ENCODE measurements at regions not wholly inside any gene's neighbourhood (a gene's known extent, or its start where the extent isn't known, plus 50 kb on each side); places are given as distances from the start of the nearest gene placed in this dataset.
"Not testable (repeated sequence)": the region's sequence is repeated elsewhere in the genome, so short reads cannot be mapped to it uniquely, and the experiment has no call there.

- no peaks in the 10 kb centered on the region for H3K4me1 ChIP-seq (ENCODE audit: control insufficient read depth, extremely low read depth, insufficient read depth, low read length)
- no peak overlapping the region for H3K4me2 ChIP-seq (ENCODE audit: extremely low read depth, insufficient read depth, low read length)
- H4K20me1 ChIP-seq (ENCODE audit: control insufficient read depth, extremely low read depth, insufficient read depth, low read length) = no peaks in the 10 kb centered on the region
- H3K79me2 ChIP-seq (ENCODE audit: control insufficient read depth, insufficient read depth, low read length) = no peaks in the 10 kb centered on the region
- no peak overlapping the region for H3K4me3 ChIP-seq (replicated peaks in 1 of 4; ENCODE audit: control extremely low read depth in 1 of 4, insufficient read depth in 1 of 4, low read depth in 3 of 4, low read length in 4 of 4)
- H3K36me3 ChIP-seq (ENCODE audit: control insufficient read depth, insufficient read depth, low read length) = no peaks in the 10 kb centered on the region
- H3K27me3 ChIP-seq (ENCODE audit: control insufficient read depth, insufficient read depth, low read length) = no peaks in the 10 kb centered on the region
- DNase-seq (ENCODE audit: low read depth in 2 of 2) = peak in 1 of 2 donors; percentile 1
- no peak overlapping the region for H3K9ac ChIP-seq (ENCODE audit: insufficient read depth, low read length)
- TF ChIP-seq EZH2 (IDR thresholded peaks at IDR 0.05; ENCODE audit: low read length, missing control alignments) = no peak
- H2AFZ ChIP-seq (ENCODE audit: low read length) = no peak overlapping the region
- no peaks in the 10 kb centered on the region for H3K9me3 ChIP-seq (ENCODE audit: control insufficient read depth, insufficient read depth, low read depth, low read length)
- no peak overlapping the region for H3K27ac ChIP-seq (ENCODE audit: insufficient read depth, low read length)
Measured at GRCh38 chr6:94953867-94954631, 623.3 kb upstream of the MANEA start.

DNA sequence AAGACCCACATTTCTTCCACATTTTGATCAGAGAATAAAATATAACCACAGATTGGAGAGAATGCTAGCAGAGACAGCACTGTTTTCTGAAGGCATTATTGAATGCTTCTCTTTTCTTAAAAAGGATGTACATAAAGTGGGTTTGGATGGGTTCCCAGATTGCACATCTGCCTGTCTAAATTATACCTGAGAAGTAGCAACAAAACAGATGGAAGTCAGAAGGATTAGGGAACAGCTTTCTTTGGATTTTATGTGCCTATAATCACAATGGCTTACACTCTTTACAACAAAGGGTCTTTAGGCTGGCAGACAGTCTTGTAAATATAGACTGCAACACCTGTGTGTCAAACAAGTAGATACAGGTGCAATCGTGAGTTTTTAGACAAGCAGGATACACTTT, 622.2 kb upstream of the MANEA start:
- Histone ChIP-seq H2AFZ (ENCODE audit: low read length) (no peak overlapping the region), H3K4me1 (ENCODE audit: control insufficient read depth, extremely low read depth, insufficient read depth, low read length) (no peaks in the 10 kb centered on the region), H3K9ac (ENCODE audit: insufficient read depth, low read length) (no peak overlapping the region), H3K9me3 (ENCODE audit: control insufficient read depth, insufficient read depth, low read depth, low read length) (no peaks in the 10 kb centered on the region), H3K4me2 (ENCODE audit: extremely low read depth, insufficient read depth, low read length) (no peak overlapping the region), H3K79me2 (ENCODE audit: control insufficient read depth, insufficient read depth, low read length) (no peaks in the 10 kb centered on the region), H3K36me3 (ENCODE audit: control insufficient read depth, insufficient read depth, low read length) (no peaks in the 10 kb centered on the region), H4K20me1 (ENCODE audit: control insufficient read depth, extremely low read depth, insufficient read depth, low read length) (no peaks in the 10 kb centered on the region), H3K27ac (ENCODE audit: insufficient read depth, low read length) (no peak overlapping the region), H3K27me3 (ENCODE audit: control insufficient read depth, insufficient read depth, low read length) (no peaks in the 10 kb centered on the region), H3K4me3 (replicated peaks in 1 of 4; ENCODE audit: control extremely low read depth in 1 of 4, insufficient read depth in 1 of 4, low read depth in 3 of 4, low read length in 4 of 4) (no peak overlapping the region)
- DNase-seq (ENCODE audit: low read depth in 2 of 2) = no peak
- no peak for TF ChIP-seq EZH2 (IDR thresholded peaks at IDR 0.05; ENCODE audit: low read length, missing control alignments)
- TF ChIP-seq, protein P1, sequence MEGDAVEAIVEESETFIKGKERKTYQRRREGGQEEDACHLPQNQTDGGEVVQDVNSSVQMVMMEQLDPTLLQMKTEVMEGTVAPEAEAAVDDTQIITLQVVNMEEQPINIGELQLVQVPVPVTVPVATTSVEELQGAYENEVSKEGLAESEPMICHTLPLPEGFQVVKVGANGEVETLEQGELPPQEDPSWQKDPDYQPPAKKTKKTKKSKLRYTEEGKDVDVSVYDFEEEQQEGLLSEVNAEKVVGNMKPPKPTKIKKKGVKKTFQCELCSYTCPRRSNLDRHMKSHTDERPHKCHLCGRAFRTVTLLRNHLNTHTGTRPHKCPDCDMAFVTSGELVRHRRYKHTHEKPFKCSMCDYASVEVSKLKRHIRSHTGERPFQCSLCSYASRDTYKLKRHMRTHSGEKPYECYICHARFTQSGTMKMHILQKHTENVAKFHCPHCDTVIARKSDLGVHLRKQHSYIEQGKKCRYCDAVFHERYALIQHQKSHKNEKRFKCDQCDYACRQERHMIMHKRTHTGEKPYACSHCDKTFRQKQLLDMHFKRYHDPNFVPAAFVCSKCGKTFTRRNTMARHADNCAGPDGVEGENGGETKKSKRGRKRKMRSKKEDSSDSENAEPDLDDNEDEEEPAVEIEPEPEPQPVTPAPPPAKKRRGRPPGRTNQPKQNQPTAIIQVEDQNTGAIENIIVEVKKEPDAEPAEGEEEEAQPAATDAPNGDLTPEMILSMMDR (conservative IDR thresholded peaks at IDR 0.05 in 1 of 2, IDR thresholded peaks at IDR 0.05 in 1 of 2; ENCODE audit: low read depth in 1 of 2, low read length in 2 of 2) = no peak

DNA sequence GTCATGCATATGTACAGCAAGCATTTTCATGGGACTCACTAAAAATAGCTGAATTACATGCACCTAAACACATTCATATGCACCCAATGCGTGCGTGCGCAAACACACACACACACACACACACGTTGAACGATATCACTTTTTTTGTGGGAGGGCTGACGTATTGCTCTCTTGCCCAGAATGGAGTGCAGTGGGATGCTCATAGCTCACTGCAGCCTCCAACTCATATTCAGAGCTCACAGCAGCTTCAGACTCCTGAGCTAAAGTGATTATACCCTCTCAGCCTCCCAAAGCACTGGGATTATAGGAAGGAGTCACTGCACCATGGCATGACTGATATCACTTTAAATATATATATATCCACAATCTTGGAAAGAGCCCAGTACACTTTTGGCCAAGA, 620.4 kb upstream of the MANEA start:
- H3K4me2 ChIP-seq (ENCODE audit: extremely low read depth, insufficient read depth, low read length) = no peak overlapping the region
- no peaks in the 10 kb centered on the region for H3K9me3 ChIP-seq (ENCODE audit: control insufficient read depth, insufficient read depth, low read depth, low read length)
- DNase-seq (ENCODE audit: low read depth in 2 of 2) = no peak
- no peak overlapping the region for H3K9ac ChIP-seq (ENCODE audit: insufficient read depth, low read length)
- no peaks in the 10 kb centered on the region for H3K79me2 ChIP-seq (ENCODE audit: control insufficient read depth, insufficient read depth, low read length)
- no peaks in the 10 kb centered on the region for H3K36me3 ChIP-seq (ENCODE audit: control insufficient read depth, insufficient read depth, low read length)
- TF ChIP-seq EZH2 (IDR thresholded peaks at IDR 0.05; ENCODE audit: low read length, missing control alignments) = no peak
- TF ChIP-seq, protein P1 (conservative IDR thresholded peaks at IDR 0.05 in 1 of 2, IDR thresholded peaks at IDR 0.05 in 1 of 2; ENCODE audit: low read depth in 1 of 2, low read length in 2 of 2) = no peak
- no peaks in the 10 kb centered on the region for H3K4me1 ChIP-seq (ENCODE audit: control insufficient read depth, extremely low read depth, insufficient read depth, low read length)
- no peak overlapping the region for H3K4me3 ChIP-seq (replicated peaks in 1 of 4; ENCODE audit: control extremely low read depth in 1 of 4, insufficient read depth in 1 of 4, low read depth in 3 of 4, low read length in 4 of 4)
- no peaks in the 10 kb centered on the region for H3K27me3 ChIP-seq (ENCODE audit: control insufficient read depth, insufficient read depth, low read length)
- no peak overlapping the region for H2AFZ ChIP-seq (ENCODE audit: low read length)
- no peaks in the 10 kb centered on the region for H4K20me1 ChIP-seq (ENCODE audit: control insufficient read depth, extremely low read depth, insufficient read depth, low read length)
- H3K27ac ChIP-seq (ENCODE audit: insufficient read depth, low read length) = no peak overlapping the region

DNA sequence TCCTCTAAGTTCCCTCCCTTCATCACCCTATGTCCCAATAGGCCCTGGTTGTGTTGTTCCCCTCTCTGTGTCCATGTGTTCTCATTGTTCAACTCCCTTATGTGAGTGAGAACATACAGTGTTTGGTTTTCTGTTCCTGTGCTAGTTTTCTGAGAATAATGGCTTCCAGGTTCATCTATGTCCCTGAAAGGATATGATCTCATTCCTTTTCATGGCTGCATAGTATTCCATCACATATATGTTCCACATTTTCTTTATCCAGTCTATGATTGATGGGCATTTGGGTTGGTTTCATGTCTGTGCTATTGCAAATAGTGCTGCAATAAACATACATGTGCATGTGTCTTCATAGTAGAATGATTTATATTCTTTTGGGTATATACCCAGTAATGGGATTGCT, 612.6 kb upstream of the MANEA start:
- not testable (repeated sequence) for DNase-seq (ENCODE audit: low read depth in 2 of 2); H4K20me1 ChIP-seq (ENCODE audit: control insufficient read depth, extremely low read depth, insufficient read depth, low read length); H3K79me2 ChIP-seq (ENCODE audit: control insufficient read depth, insufficient read depth, low read length); H3K4me3 ChIP-seq (replicated peaks in 1 of 4; ENCODE audit: control extremely low read depth in 1 of 4, insufficient read depth in 1 of 4, low read depth in 3 of 4, low read length in 4 of 4); H2AFZ ChIP-seq (ENCODE audit: low read length); H3K4me2 ChIP-seq (ENCODE audit: extremely low read depth, insufficient read depth, low read length); H3K27ac ChIP-seq (ENCODE audit: insufficient read depth, low read length); H3K9me3 ChIP-seq (ENCODE audit: control insufficient read depth, insufficient read depth, low read depth, low read length); H3K27me3 ChIP-seq (ENCODE audit: control insufficient read depth, insufficient read depth, low read length); H3K9ac ChIP-seq (ENCODE audit: insufficient read depth, low read length); H3K4me1 ChIP-seq (ENCODE audit: control insufficient read depth, extremely low read depth, insufficient read depth, low read length); H3K36me3 ChIP-seq (ENCODE audit: control insufficient read depth, insufficient read depth, low read length)

Measured in fibroblast of lung (primary cell).